ENCODE measurements at regions not wholly inside any gene's neighbourhood (a gene's known extent, or its start where the extent isn't known, plus 50 kb on each side); places are given as distances from the start of the nearest gene placed in this dataset.

DNA sequence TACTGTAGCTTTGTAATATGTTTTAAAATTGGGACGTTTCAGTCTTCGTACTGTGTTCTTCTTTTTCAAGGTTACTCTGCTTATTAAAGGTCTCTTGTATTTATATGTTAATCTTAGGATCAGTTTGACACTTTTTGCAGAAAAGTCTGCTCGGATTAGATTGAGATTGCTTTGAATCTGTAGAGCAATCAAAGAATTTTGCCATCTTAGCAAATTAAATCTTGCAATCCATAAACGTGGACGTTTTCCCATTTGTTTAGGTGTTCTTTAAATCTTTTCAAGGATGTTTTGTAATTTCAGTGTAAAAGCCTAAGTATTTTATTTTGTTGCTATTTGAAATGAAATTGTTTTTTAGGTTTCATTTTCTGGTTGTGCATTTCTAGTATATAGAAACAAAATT is 78.0 kb upstream of the GTSF1L start:
- Histone ChIP-seq H3K79me2 (ENCODE audit: insufficient read depth, low read length) (no peaks in the 10 kb centered on the region), H3K23ac (ENCODE audit: insufficient read length, low read depth, low read length) (no peak overlapping the region), H2AFZ (ENCODE audit: low read length) (no peak overlapping the region), H3T11ph (ENCODE audit: low read length) (no peak overlapping the region), H2BK120ac (ENCODE audit: low read depth, low read length, poor library complexity, severe bottlenecking) (no peak overlapping the region), H3K14ac (ENCODE audit: insufficient read depth, low read length) (no peak overlapping the region), H3K18ac (ENCODE audit: insufficient read length, low read depth, low read length) (no peak overlapping the region), H3K9me3 (ENCODE audit: control insufficient read depth, low read depth, low read length) (no peaks in the 10 kb centered on the region), H3K4ac (ENCODE audit: low read depth, low read length) (no peak overlapping the region), H3K56ac (ENCODE audit: insufficient read length, low read depth, low read length) (no peak overlapping the region), H3K27ac (ENCODE audit: insufficient read length, low read depth, low read length) (no peak overlapping the region), H2BK12ac (ENCODE audit: insufficient read length, low read depth, low read length) (no peak overlapping the region), H3K23me2 (ENCODE audit: insufficient read length, low read depth, low read length, poor library complexity, severe bottlenecking) (no peaks in the 10 kb centered on the region), H3K4me2 (ENCODE audit: insufficient read depth, insufficient read length, low read length) (no peak overlapping the region), H3K4me1 (ENCODE audit: insufficient read depth, low read length) (no peaks in the 10 kb centered on the region), H3K9ac (ENCODE audit: extremely low read depth, insufficient read length, low read length) (no peak overlapping the region), H2AK5ac (ENCODE audit: insufficient read length, low read length) (no peak overlapping the region), H3K27me3 (ENCODE audit: insufficient read depth, low read length) (no peaks in the 10 kb centered on the region), H4K20me1 (ENCODE audit: control insufficient read depth, insufficient read depth, insufficient read length) (no peaks in the 10 kb centered on the region), H4K91ac (ENCODE audit: insufficient read length, low read depth, low read length) (no peak overlapping the region), H3K79me1 (ENCODE audit: insufficient read depth, low read depth, low read length, poor library complexity, severe bottlenecking) (no peaks in the 10 kb centered on the region), H4K8ac (replicated peaks; ENCODE audit: insufficient read length, low read depth, low read length) (no peak overlapping the region), H2BK5ac (ENCODE audit: insufficient read length, low read length) (no peak overlapping the region), H4K5ac (ENCODE audit: insufficient read length, low read depth, low read length) (no peak overlapping the region), H2BK20ac (ENCODE audit: low read depth, low read length, poor library complexity, severe bottlenecking) (no peak overlapping the region), H2BK15ac (ENCODE audit: low read depth, low read length) (no peak overlapping the region)
- TF ChIP-seq, protein P1, sequence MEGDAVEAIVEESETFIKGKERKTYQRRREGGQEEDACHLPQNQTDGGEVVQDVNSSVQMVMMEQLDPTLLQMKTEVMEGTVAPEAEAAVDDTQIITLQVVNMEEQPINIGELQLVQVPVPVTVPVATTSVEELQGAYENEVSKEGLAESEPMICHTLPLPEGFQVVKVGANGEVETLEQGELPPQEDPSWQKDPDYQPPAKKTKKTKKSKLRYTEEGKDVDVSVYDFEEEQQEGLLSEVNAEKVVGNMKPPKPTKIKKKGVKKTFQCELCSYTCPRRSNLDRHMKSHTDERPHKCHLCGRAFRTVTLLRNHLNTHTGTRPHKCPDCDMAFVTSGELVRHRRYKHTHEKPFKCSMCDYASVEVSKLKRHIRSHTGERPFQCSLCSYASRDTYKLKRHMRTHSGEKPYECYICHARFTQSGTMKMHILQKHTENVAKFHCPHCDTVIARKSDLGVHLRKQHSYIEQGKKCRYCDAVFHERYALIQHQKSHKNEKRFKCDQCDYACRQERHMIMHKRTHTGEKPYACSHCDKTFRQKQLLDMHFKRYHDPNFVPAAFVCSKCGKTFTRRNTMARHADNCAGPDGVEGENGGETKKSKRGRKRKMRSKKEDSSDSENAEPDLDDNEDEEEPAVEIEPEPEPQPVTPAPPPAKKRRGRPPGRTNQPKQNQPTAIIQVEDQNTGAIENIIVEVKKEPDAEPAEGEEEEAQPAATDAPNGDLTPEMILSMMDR (conservative IDR thresholded peaks at IDR 0.05): no peak
- Mint-ChIP-seq H3K36me3 (ENCODE audit: insufficient read depth in 1 of 3, low read depth in 3 of 3) (peaks cover 1 to 5% (median 4%) of the 10 kb centered on the region in 3 experiments; a peak in 4 of 7 replicates), H3K4me3 (no peak overlapping the region), H3K4me1 (no peaks in the 10 kb centered on the region), H3K27ac (no peak overlapping the region), H3K27me3 (ENCODE audit: low read depth) (peaks cover 5% of the 10 kb centered on the region; the same call in 1 of the 2 replicates), H3K9me3 (peaks cover 41 to 47% of the 10 kb centered on the region in 2 experiments)
- no peak for DNase-seq
- no CpG with 5 or more reads among the region's 5 CpGs for WGBS (ENCODE audit: extremely low coverage, insufficient read length, low lambda C conversion rate)
